HL-60 (cell line): ENCODE measurements at regions not wholly inside any gene's neighbourhood (a gene's known extent, or its start where the extent isn't known, plus 50 kb on each side); places are given as distances from the start of the nearest gene placed in this dataset.

Experiments used
- DNase-seq, 2 experiments: peaks; one replicate each; pipeline ENCODE4 v3.0.0-alpha.2; 2010 to 2020; ENCODE audit warnings: low read depth in 1 of 2, low spot score in 1 of 2
- H3K27ac ChIP-seq: fragments of 250-450 bp; sonication (Bioruptor Pico); replicated peaks from 2 replicates; pipeline ENCODE4 v1.5.1; 2020; ENCODE audit warnings: mild to moderate bottlenecking, moderate library complexity
- H3K27me3 ChIP-seq: fragments of 250-450 bp; sonication (Bioruptor Pico); 2 replicates; pipeline ENCODE4 v1.5.1; 2021; ENCODE audit warnings: mild to moderate bottlenecking, moderate library complexity; ENCODE audit not compliant: insufficient read depth, poor library complexity, severe bottlenecking
- H3K4me3 ChIP-seq: replicated peaks from 2 replicates; pipeline ENCODE4 v1.5.1; 2011; ENCODE audit warnings: mild to moderate bottlenecking, control low read depth, low read length; ENCODE audit not compliant: insufficient read depth
- CTCF ChIP-seq: IDR thresholded peaks from one replicate; pipeline ENCODE4 v1.5.1; 2011; ENCODE audit warnings: low read length, control low read depth, inconsistent platforms; ENCODE audit not compliant: insufficient read depth
- GABPA ChIP-seq: IDR thresholded peaks from 2 replicates; pipeline ENCODE4 v1.6.1; 2012; ENCODE audit warnings: low read depth
- POLR2AphosphoS5 ChIP-seq: IDR thresholded peaks from 2 replicates; pipeline ENCODE4 v1.6.1; 2012; ENCODE audit warnings: low read depth
- REST ChIP-seq: IDR thresholded peaks from 2 replicates; pipeline ENCODE4 v1.6.1; 2012; ENCODE audit warnings: low read depth; ENCODE audit not compliant: insufficient replicate concordance
- SPI1 ChIP-seq: IDR thresholded peaks from 2 replicates; pipeline ENCODE4 v1.6.1; 2012; ENCODE audit warnings: low read depth, mild to moderate bottlenecking, borderline replicate concordance

GRCh38 chr5:117082977-117083376, 508.4 kb upstream of the SEMA6A start:
- H3K27ac ChIP-seq: no peak overlapping the region
- DNase-seq: no peak
- TF ChIP-seq CTCF: no peak
- no peak for TF ChIP-seq POLR2AphosphoS5
- TF ChIP-seq REST: no peak
- TF ChIP-seq GABPA: no peak
- TF ChIP-seq SPI1: no peak

GRCh38 chr5:117077142-117077541, 502.5 kb upstream of the SEMA6A start:
- Histone ChIP-seq H3K27me3 (no peaks in the 10 kb centered on the region), H3K27ac (no peak overlapping the region), H3K4me3 (no peak overlapping the region)
- TF ChIP-seq REST (no peak), POLR2AphosphoS5 (no peak), SPI1 (no peak), GABPA (no peak), CTCF (no peak)
- no peak for DNase-seq

More at GRCh38 chr5:117082977-117083376, 508.4 kb upstream of the SEMA6A start:
- Histone ChIP-seq H3K27me3 (no peaks in the 10 kb centered on the region), H3K4me3 (no peak overlapping the region)

GRCh38 chr5:117072439-117072838, 497.8 kb upstream of the SEMA6A start:
- Histone ChIP-seq H3K4me3 (no peak overlapping the region), H3K27me3 (no peaks in the 10 kb centered on the region), H3K27ac (no peak overlapping the region)
- no peak for DNase-seq
- TF ChIP-seq CTCF: no peak
- TF ChIP-seq GABPA: no peak
- no peak for TF ChIP-seq POLR2AphosphoS5
- TF ChIP-seq SPI1: no peak
- no peak for TF ChIP-seq REST
